KOPT-K1 (cell line): ENCODE measurements at regions not wholly inside any gene's neighbourhood (a gene's known extent, or its start where the extent isn't known, plus 50 kb on each side); places are given as distances from the start of the nearest gene placed in this dataset.
"Not testable (repeated sequence)": the region's sequence is repeated elsewhere in the genome, so short reads cannot be mapped to it uniquely, and the experiment has no call there.

Experiments
- H3K27ac ChIP-seq: fragments of 200-600 bp; sonication (generic); 2 replicates; pipeline ENCODE4 v1.5.1; 2016; ENCODE audit warnings: antibody characterized with exemption, mild to moderate bottlenecking, low read depth, low read length; ENCODE audit not compliant: poor library complexity, severe bottlenecking
- H3K36me3 ChIP-seq: fragments of 200-600 bp; sonication (generic); 2 replicates; pipeline ENCODE4 v1.5.1; 2017; ENCODE audit warnings: antibody characterized with exemption, mild to moderate bottlenecking, low read length, moderate library complexity; ENCODE audit not compliant: insufficient read depth
- H3K9me3 ChIP-seq: fragments of 200-600 bp; sonication (generic); 2 replicates; pipeline ENCODE4 v1.5.1; 2017; ENCODE audit warnings: antibody characterized with exemption, low read length, mild to moderate bottlenecking; ENCODE audit not compliant: insufficient read depth, poor library complexity, severe bottlenecking

GRCh38 chr15:85196697-85197096, 183.7 kb upstream of the AKAP13 start:
- not testable (repeated sequence) for H3K27ac ChIP-seq, H3K36me3 ChIP-seq, H3K9me3 ChIP-seq

GRCh38 chr15:85197582-85197981, 182.8 kb upstream of the AKAP13 start:
- H3K9me3 ChIP-seq, H3K36me3 ChIP-seq, H3K27ac ChIP-seq: not testable (repeated sequence)

DNA sequence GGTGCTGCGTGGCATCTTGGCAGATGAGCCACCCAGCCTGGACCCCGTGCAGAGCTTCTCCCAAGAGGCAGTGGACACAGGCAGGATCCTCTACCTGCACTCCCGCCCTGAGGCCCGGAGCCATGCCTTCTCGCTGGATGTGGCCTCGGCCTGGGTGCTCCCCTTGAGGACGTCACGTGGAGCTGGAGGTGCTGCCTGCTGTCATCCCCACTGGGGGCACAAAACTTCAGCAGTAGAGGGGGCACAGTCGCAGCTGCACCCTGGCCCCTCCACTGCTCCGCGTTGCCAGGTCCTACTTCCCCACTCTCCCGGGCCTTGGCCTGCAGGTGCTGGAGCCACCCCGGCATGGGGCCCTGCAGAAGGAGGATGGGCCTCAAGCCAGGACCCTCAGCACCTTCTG, 182.0 kb upstream of the AKAP13 start:
- not testable (repeated sequence) for H3K9me3 ChIP-seq, H3K27ac ChIP-seq, H3K36me3 ChIP-seq

DNA sequence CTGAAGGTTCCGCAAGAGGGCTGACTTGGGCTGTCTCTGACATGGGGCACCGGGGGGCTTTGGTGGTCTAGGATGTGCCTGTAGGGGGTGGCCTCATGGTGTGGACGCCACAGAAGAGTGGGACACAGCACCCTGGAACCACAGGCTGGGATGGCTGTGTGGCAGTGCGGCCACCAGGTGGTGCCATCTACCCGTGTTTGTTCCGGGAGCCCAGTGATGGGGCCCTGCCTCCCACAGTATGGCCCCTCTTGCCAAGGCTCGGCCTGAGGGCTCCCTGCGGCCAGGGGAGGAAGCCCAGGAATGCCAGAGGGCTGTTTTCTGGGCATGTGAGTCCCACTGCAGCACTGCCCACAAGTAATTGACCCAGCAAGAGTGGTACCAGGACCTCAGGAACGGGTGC, 180.2 kb upstream of the AKAP13 start:
- H3K36me3 ChIP-seq, H3K9me3 ChIP-seq, H3K27ac ChIP-seq: not testable (repeated sequence)

DNA sequence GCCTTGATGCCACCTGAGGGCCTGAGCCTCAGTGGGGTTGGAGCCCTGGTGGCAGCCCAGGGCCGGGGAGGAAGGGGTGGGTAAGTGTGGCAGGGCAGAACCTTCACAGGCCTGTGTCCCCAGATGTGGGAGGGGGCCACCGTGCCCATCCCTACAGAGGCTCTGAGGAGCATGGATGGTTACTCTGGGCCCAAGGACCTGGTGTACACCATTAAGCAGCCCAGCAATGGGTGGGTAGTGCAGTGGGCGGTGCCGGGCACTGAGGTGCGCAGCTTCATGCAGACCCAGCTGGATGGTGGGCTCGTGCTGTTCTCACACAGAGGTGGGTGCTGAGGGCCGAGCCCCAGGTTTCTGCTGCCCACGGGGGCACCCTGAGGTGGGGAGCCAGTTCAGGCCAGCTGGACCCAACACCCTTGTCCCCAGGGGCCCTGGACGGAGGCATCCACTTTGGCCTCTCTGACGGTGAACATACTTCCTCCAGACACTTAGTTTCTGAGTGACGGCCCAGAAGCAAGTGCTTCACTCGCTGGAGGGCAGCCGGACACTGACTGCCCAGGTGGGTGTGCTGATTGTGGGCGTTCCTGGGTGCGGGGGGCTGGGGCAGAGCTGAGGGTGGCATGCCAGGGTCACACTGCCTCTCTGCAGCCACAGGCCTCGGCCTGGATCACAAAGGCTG, 179.1 kb upstream of the AKAP13 start:
- H3K27ac ChIP-seq, H3K9me3 ChIP-seq, H3K36me3 ChIP-seq: not testable (repeated sequence)

DNA sequence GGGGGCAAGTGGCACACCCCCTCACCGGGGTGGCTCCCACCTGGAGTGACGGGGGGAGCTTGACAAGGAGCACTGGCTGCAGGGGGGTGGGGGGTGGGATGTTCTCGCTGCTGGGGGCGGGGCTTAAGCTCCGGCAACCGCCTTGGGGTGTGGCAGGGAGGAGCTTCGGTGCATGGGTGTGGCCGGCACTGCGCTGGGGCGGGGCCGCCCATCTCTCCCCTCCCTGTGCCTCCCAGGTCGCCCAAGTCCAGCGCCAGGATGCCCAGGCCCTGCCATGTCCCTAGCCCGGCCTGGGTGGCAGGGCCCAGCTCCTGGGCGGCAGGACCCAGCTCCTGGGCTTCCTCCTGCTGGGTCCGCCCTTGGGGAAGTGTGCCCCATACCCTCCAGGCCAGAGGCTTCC, 175.9 kb upstream of the AKAP13 start:
- not testable (repeated sequence) for H3K27ac ChIP-seq, H3K36me3 ChIP-seq, H3K9me3 ChIP-seq

DNA sequence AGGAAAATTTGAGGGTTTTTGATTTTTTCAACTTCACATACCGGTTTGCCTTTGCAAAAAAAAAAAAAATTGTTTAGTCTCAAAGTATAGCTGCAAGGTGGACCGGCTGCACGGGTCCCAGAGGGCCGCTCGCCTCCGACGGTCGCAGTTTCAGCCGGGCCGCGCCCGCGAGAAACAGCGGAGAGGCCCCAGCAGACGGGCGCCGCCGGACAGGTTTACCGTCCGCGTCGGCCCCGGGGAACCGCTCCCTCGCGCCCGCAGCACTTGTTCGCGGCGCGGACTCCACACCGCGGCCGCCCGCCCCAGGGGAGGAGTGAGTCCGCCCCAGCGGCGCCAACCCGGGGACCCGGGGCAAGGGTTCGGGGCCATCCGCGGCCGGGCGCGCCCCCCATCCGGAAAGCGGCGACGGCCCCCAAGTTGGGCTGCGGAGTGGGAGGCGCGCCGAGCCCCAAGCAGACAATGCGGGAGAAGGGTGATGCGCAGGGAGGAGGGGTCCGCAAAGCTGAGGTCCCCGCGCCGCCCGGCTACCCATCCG, 146.5 kb upstream of the AKAP13 start:
- H3K27ac ChIP-seq, H3K9me3 ChIP-seq, H3K36me3 ChIP-seq: not testable (repeated sequence)

GRCh38 chr15:85234450-85235196, 145.8 kb upstream of the AKAP13 start:
- not testable (repeated sequence) for H3K36me3 ChIP-seq, H3K27ac ChIP-seq, H3K9me3 ChIP-seq

- not testable (repeated sequence) for H3K9me3 ChIP-seq, H3K36me3 ChIP-seq, H3K27ac ChIP-seq
Observed at GRCh38 chr15:85244056-85244455, 136.3 kb upstream of the AKAP13 start.

GRCh38 chr15:85250938-85251542, 129.4 kb upstream of the AKAP13 start:
- not testable (repeated sequence) for H3K36me3 ChIP-seq, H3K27ac ChIP-seq, H3K9me3 ChIP-seq

DNA sequence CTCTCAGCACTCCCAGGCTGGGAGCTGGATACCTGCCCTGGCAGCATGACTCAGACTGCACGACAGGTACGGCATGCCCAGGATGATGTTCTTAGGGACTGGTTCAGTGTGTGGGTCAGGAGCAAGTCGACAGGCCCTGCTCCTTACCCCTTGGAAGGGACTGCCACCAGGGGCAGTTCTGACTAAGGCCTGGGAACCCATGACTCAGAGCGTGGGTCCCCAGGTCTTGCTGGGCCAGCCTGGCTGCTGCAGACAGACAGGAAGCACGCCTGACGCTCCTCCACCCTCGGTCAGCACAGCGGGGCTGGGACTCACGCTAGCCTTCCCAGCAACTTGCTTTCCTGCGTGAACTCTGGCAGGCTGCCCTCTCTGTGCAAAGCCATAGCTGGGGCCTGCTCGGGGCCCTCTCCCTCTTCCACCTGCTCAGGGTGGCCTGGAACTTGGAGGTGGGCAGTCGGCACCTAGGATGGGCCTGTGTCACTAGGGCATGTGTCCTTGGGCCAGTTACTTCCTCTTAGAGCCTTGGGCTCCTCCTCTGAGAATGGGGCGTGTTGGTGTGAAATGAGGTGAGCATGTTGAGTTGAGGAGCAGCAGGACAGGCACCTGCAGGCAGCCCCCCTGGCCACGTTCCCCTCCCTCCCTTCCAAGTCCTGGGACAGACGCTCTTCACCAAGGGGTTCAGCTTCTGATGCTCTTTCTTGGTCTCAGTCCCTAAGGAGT, 127.0 kb upstream of the AKAP13 start:
- not testable (repeated sequence) for H3K9me3 ChIP-seq, H3K27ac ChIP-seq, H3K36me3 ChIP-seq

- H3K9me3 ChIP-seq, H3K36me3 ChIP-seq, H3K27ac ChIP-seq: not testable (repeated sequence)
Observed at GRCh38 chr15:85254961-85255360, 125.4 kb upstream of the AKAP13 start.

- H3K9me3 ChIP-seq, H3K27ac ChIP-seq, H3K36me3 ChIP-seq: not testable (repeated sequence)
Observed at GRCh38 chr15:85255502-85255901, 124.9 kb upstream of the AKAP13 start.

GRCh38 chr15:85256009-85256997, 124.1 kb upstream of the AKAP13 start:
- H3K36me3 ChIP-seq, H3K27ac ChIP-seq, H3K9me3 ChIP-seq: not testable (repeated sequence)
